SK-N-MC (cell line): ENCODE measurements at regions not wholly inside any gene's neighbourhood (a gene's known extent, or its start where the extent isn't known, plus 50 kb on each side); places are given as distances from the start of the nearest gene placed in this dataset.
"Not testable (repeated sequence)": the region's sequence is repeated elsewhere in the genome, so short reads cannot be mapped to it uniquely, and the experiment has no call there.

Experiments
- DNase-seq: peaks from one replicate; pipeline ENCODE4 v3.0.0-alpha.2; 2011; ENCODE audit warnings: low read depth, low spot score
- H3K27ac ChIP-seq: fragments of 200-600 bp; sonication (generic); 2 replicates; pipeline ENCODE4 v1.5.1; 2016; ENCODE audit warnings: mixed run types
- H3K36me3 ChIP-seq: fragments of 200-600 bp; sonication (generic); 2 replicates; pipeline ENCODE4 v1.6.1; 2017; ENCODE audit warnings: antibody characterized with exemption, low read length, mixed read lengths; ENCODE audit not compliant: insufficient read depth
- H3K4me3 ChIP-seq: fragments of 200-600 bp; sonication (generic); 2 replicates; pipeline ENCODE4 v1.5.1; 2016
- H3K9ac ChIP-seq: fragments of 200-600 bp; sonication (generic); 2 replicates; pipeline ENCODE4 v1.8.0; 2017; ENCODE audit warnings: mixed run types, mixed read lengths; ENCODE audit not compliant: insufficient read length
- H3K9me3 ChIP-seq: fragments of 200-600 bp; sonication (generic); 2 replicates; pipeline ENCODE4 v1.6.1; 2017; ENCODE audit warnings: low read depth, mild to moderate bottlenecking, antibody characterized with exemption, low read length, moderate library complexity, mixed read lengths

DNA sequence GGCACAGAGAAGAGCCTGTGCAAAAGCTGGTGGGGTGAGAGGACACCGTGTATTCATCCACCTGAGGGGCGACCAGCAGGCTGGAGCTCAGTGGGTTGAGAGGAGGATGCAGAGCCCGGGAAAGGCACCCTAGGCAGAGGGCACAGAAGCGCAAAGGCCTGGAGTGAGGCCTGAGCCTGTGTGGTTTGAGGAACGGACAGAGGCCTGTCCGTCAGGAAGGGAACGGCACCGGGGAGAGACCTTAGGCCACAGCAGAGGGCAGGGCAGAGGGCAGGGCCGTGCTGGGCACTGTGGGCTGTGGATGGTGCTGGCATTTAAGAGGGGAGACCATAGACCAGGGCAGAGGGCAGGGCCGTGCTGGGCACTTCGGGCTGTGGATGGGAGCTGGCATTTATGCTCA, 59.5 kb upstream of the APOD start:
- not testable (repeated sequence) for H3K36me3 ChIP-seq, DNase-seq, H3K9ac ChIP-seq, H3K27ac ChIP-seq, H3K9me3 ChIP-seq, H3K4me3 ChIP-seq

DNA sequence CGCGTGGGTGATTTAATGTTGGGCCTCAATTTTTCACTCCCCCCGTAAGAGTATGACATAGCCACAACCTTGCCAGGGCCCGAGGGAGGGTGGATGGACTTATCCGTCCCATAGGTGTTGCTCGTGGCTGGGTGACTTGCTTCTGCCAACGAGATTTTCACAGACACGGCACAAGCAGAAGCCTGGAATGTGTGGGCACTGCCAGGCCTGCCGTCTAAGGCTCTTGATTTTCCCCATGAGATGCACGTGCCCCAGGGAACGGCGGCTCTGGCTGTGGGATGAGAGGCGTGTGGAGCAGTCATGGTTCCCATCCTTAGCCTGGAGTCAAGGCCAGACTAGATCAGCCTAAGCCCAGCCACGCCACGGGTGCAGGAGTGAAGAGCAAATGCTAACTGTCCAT, 58.6 kb upstream of the APOD start:
- H3K9ac ChIP-seq, H3K36me3 ChIP-seq, DNase-seq, H3K27ac ChIP-seq, H3K9me3 ChIP-seq, H3K4me3 ChIP-seq: not testable (repeated sequence)

DNA sequence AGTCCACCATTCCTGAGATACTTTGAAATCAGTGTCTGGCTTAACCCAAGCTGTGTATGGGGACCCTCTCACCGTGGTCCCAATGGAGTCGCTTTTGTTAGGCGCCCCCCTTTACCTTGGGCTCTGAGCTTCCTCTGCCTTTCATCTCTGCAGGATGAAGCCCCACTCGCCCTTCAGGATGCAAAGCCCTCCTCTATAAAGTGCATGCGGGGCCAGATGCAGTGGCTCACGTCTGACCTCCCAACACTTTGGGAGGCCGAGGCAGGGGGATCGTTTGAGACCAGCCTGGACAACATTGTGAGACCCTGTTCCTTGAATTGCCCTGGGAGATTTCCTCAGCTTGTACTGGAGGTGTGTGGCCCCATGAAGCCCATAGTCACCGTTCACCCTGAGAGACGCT, 54.7 kb upstream of the APOD start:
- not testable (repeated sequence) for H3K4me3 ChIP-seq, H3K36me3 ChIP-seq, H3K9me3 ChIP-seq, DNase-seq, H3K27ac ChIP-seq, H3K9ac ChIP-seq

DNA sequence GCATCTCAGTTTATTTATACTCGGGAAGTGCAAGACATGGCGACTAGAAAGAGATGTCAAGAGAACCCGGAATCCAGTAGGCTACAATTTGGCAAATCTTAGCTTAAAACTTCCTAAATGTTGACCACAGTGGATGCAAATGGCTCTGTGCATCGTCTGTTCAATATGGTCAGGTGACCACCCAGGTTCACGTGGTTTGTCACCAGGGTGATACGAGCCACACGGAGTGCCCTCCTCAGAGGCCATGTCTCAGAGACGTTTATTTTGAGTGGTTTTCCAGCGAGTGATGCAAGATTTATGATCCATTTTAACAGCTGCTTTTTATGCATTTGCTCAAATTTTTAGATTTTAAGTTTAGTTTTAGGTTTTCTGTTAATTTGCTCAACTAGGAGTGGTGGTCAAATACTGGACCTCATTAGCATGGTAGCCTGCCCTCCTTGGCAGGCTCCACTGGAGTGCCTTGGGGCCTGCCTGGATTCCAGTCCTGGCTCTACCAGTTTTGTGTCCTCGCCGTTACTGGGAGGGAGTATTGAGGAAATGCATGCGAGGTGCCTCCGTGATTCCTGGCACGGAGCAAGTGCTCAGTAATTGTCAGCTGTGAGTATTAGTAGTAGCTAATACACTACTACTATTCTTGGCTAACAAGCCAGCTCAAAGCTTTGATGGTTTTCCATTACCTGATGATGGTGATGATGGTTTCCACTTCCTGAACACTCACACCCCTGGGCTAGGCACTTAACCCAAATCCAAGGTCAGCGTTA, 53.9 kb upstream of the APOD start:
- not testable (repeated sequence) for H3K9ac ChIP-seq, H3K27ac ChIP-seq, H3K9me3 ChIP-seq, DNase-seq, H3K4me3 ChIP-seq, H3K36me3 ChIP-seq

DNA sequence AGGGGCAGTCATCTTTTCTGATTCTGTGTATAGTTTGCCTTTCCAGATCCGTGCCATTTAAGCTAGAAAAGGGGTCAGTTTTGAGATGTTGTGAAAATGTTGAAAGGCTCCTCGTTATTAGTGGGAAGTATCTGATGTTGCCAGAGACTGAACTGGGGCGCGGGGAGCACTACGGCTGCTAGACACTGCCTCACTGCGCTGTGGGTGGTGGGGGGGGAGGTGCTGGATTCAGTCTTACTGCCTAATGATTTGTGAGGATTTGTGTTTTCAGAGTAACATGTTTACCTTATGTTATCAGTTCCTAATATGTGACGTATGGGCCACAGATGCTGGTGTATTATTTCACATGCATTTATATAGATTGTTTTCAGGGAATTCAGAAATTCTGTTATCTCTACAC, 53.3 kb upstream of the APOD start:
- not testable (repeated sequence) for DNase-seq, H3K27ac ChIP-seq, H3K9ac ChIP-seq, H3K9me3 ChIP-seq, H3K36me3 ChIP-seq, H3K4me3 ChIP-seq

DNA sequence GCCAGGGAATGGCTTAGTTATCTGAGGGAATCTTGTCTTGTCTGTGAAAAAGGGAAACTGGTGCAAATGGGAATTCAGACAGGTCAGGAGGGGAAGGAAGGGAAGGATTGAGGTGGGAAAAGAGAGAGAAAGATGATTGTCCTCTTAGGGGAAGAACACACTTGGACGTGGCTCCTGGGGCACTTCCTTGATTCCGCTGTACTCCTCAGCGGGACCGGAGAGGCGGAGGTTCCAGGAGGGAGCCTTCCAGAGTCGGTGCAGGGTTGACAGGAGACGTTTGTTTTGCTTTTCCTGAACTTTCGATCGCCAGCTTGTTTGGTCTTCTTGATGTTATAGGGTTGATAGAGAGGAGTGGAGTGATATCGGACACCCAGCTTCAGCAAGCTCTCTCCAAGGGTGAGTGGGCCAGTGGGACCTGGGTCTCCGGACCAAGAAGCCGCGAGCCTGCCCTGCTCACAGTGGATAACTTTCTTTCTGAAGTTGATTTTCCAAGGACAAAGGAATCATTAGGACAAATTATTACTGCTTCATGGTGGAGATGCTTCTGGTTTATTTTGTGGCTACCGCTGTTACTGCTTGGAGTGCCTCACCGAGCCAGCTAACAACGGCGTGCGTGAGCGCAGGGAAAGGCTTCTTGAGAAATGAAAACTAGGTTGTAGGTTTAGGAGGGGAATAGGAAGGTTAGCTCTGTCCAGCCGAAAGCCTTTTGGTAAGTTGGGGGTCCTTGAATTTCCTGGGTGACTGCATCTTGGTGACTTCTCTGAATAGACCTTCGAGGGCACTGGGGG, 52.4 kb upstream of the APOD start:
- H3K27ac ChIP-seq, DNase-seq, H3K9me3 ChIP-seq, H3K9ac ChIP-seq, H3K36me3 ChIP-seq: not testable (repeated sequence)
- peak overlapping the region; percentile 58; the same call in 1 of the 2 replicates for H3K4me3 ChIP-seq

DNA sequence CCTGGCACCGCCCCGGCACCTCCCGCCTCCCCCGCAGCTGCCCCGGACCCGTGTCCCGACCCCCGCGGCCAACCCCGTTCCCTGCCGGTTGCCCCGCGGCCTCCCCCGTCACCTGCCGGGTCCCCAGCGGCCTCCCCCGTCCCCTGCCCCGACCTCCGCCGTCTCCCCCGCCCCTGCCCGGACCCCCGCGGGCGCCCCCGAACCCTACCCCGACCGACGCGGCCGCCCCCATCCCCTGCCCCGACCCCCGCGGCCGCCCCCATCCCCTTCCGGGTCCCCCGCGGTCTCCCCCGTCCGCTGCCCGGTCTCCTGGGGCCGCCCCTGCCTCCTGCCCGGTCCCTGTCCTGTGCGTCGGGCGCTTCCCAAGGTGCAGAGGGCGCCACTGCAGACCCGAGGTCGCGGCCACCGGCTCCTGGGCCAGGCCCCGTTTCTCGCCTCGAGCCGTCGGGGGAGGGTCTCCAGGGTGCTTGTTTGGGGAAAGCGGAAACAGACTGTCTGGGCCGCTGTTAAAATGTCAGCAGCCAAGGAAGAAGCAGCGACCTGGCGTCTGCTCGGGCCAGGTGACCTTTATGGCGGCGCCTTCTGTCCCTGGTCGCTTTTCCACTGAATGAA, 51.6 kb upstream of the APOD start:
- not testable (repeated sequence) for H3K36me3 ChIP-seq, DNase-seq, H3K9me3 ChIP-seq, H3K9ac ChIP-seq, H3K27ac ChIP-seq
- H3K4me3 ChIP-seq, result peak overlapping the region; percentile 58; the same call in 1 of the 2 replicates

DNA sequence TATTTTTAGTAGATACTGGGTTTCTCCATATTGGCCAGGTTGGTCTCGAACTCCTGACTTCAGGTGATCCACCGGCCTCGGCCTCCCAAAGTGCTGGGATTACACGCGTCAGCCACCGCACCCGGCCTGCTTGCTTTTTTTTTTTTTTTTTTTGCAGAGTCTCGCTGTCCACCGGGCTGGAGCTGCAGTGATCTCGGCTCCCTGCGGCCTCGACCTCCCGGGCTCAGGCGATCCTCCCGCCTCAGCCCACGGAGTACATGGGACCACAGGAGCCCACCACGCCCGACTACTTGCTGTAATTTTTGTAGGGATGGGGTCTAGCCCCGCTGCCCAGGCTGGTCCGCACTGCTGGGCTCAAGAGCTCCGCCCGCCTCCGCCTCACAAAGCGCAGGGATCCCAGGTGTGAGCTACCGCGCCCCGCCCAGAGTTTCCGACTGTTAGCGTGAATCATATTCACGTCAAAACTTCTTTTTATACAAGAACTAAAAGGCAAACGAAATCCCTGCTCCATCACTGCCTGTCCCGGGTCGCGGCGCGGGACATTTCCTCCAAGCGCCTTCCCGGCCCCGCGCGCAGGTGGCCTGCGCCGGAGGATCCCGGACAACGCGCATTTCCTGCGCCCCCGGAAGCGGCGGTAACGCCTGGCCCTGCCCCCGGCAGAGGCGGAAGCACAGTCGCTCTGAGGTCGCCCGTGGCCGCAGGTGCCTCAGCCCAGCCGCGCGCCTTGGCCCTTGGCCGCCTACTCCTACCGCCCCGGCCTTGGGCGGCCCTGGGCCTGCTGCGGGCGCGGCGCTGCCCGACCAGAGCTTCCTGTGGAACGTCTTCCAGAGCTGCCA, 50.9 kb upstream of the APOD start:
- H3K27ac ChIP-seq, H3K9me3 ChIP-seq, DNase-seq, H3K36me3 ChIP-seq: not testable (repeated sequence)
- Histone ChIP-seq H3K4me3 (peak overlapping the region; percentile 77), H3K9ac (peak overlapping the region; percentile 74)
